CD4-positive, alpha-beta memory T cell (primary cell): ENCODE measurements at regions not wholly inside any gene's neighbourhood (a gene's known extent, or its start where the extent isn't known, plus 50 kb on each side); places are given as distances from the start of the nearest gene placed in this dataset.

Experiments used
- CTCF ChIA-PET: fragments of 350-600 bp; sonication (Branson Sonifier 250); formaldehyde crosslinking; loops from one replicate; lab custom pipeline; 2021; ENCODE audit warnings: inconsistent platforms; ENCODE audit not compliant: partially characterized antibody; lab: Charles Lee
- POLR2A ChIA-PET: fragments of 350-600 bp; sonication (Branson Sonifier 250); formaldehyde crosslinking; loops from one replicate; lab custom pipeline; 2021; ENCODE audit not compliant: partially characterized antibody; lab: Charles Lee
- DNase-seq, 5 donors: peaks; one replicate each; pipeline versions ENCODE4 v3.0.0 to v3.0.0-alpha.2; 2020 to 2022; ENCODE audit warnings: mixed read lengths in 1 of 5
- H3K27ac ChIP-seq: one replicate; pipeline ENCODE4 v1.7.0; 2013; ENCODE audit warnings: low read depth, low read length
- H3K27me3 ChIP-seq: 2 replicates; pipeline ENCODE4 v1.7.0; 2013; ENCODE audit warnings: mild to moderate bottlenecking, low read length, moderate library complexity; ENCODE audit not compliant: insufficient read depth
- H3K36me3 ChIP-seq: 2 replicates; pipeline ENCODE4 v1.7.0; 2013; ENCODE audit warnings: mild to moderate bottlenecking, low read length, moderate library complexity; ENCODE audit not compliant: insufficient read depth
- H3K4me1 ChIP-seq: 2 replicates; pipeline ENCODE4 v1.7.0; 2013; ENCODE audit warnings: mild to moderate bottlenecking, low read length, moderate library complexity; ENCODE audit not compliant: insufficient read depth
- H3K4me3 ChIP-seq, 2 donors: one replicate each; pipeline ENCODE4 v1.7.0; 2013; ENCODE audit warnings: low read length in 2 of 2, mild to moderate bottlenecking in 1 of 2
- H3K9me3 ChIP-seq, 2 donors: one replicate each; pipeline ENCODE4 v1.7.0; 2013; ENCODE audit warnings: low read length in 2 of 2, control low read depth in 1 of 2; ENCODE audit not compliant: control insufficient read depth in 1 of 2
- H3K27ac Mint-ChIP-seq, 7 donors: one replicate each; pipeline ENCODE4 v1.8.0; 2020 to 2021; ENCODE audit warnings: mixed read lengths in 7 of 7, mild to moderate bottlenecking in 6 of 7, inconsistent platforms in 3 of 7, moderate library complexity in 3 of 7
- H3K27me3 Mint-ChIP-seq, 2 donors: one replicate each; pipeline ENCODE4 v1.8.0; 2020 to 2021; ENCODE audit warnings: mixed read lengths in 2 of 2
- H3K36me3 Mint-ChIP-seq, 2 donors: one replicate each; pipeline ENCODE4 v1.8.0; 2020 to 2021; ENCODE audit warnings: mixed read lengths in 2 of 2, inconsistent platforms in 1 of 2, mild to moderate bottlenecking in 1 of 2
- H3K4me1 Mint-ChIP-seq, 4 donors: one replicate each; pipeline ENCODE4 v1.8.0; 2020 to 2021; ENCODE audit warnings: mixed read lengths in 4 of 4, mild to moderate bottlenecking in 1 of 4
- H3K4me3 Mint-ChIP-seq, 8 donors: one replicate each; pipeline ENCODE4 v1.8.0; 2020 to 2021; ENCODE audit warnings: mixed read lengths in 8 of 8, mild to moderate bottlenecking in 7 of 8, moderate library complexity in 6 of 8, inconsistent platforms in 3 of 8
- H3K9me3 Mint-ChIP-seq, 8 donors: one replicate each; pipeline ENCODE4 v1.8.0; 2020 to 2021; ENCODE audit warnings: mixed read lengths in 8 of 8, mild to moderate bottlenecking in 5 of 8, inconsistent platforms in 3 of 8, moderate library complexity in 1 of 8
- intact Hi-C: fragments of 100-400 bp; cut with micrococcal nuclease; formaldehyde crosslinking; loops from one replicate; pipeline ENCODE4 v1.15.1; 2023

- Histone ChIP-seq H3K27ac (no peak overlapping the region), H3K9me3 (no peaks in the 10 kb centered on the region), H3K4me3 (no peak overlapping the region), H3K36me3 (no peaks in the 10 kb centered on the region), H3K4me1 (no peaks in the 10 kb centered on the region), H3K27me3 (no peaks in the 10 kb centered on the region)
- POLR2A ChIA-PET = no interaction called here
- H3K27me3 Mint-ChIP-seq = peaks cover 0 to 4% of the 10 kb centered on the region in 2 donors
- no peaks in the 10 kb centered on the region for H3K4me1 Mint-ChIP-seq
- H3K4me3 Mint-ChIP-seq = no peak overlapping the region
- no peaks in the 10 kb centered on the region for H3K36me3 Mint-ChIP-seq
- intact Hi-C loops = no loop called here
- no peaks in the 10 kb centered on the region for H3K9me3 Mint-ChIP-seq
- DNase-seq = no peak
- CTCF ChIA-PET = no interaction called here
- H3K27ac Mint-ChIP-seq = no peak overlapping the region
Measured at GRCh38 chr2:118535171-118535817, 312.2 kb downstream of the EN1 start.

- peaks cover 0 to 4% of the 10 kb centered on the region in 2 donors for H3K27me3 Mint-ChIP-seq
- no peaks in the 10 kb centered on the region for H3K27me3 ChIP-seq
- ChIA-PET CTCF (no interaction called here), POLR2A (no interaction called here)
- no peak overlapping the region for H3K27ac Mint-ChIP-seq
- H3K4me3 ChIP-seq = no peak overlapping the region
- no peaks in the 10 kb centered on the region for H3K36me3 Mint-ChIP-seq
- no peaks in the 10 kb centered on the region for H3K9me3 ChIP-seq
- peaks cover 0 to 2% (median 0%) of the 10 kb centered on the region in 8 donors for H3K9me3 Mint-ChIP-seq
- no peak overlapping the region for H3K27ac ChIP-seq
- H3K4me1 Mint-ChIP-seq = peaks cover 0 to 4% (median 2%) of the 10 kb centered on the region in 4 donors
- no peaks in the 10 kb centered on the region for H3K36me3 ChIP-seq
- H3K4me3 Mint-ChIP-seq = no peak overlapping the region
- no peaks in the 10 kb centered on the region for H3K4me1 ChIP-seq
- no peak for DNase-seq
- intact Hi-C loops = no loop called here
Measured at GRCh38 chr2:118530976-118531375, 316.5 kb downstream of the EN1 start.

- no peaks in the 10 kb centered on the region for H3K36me3 Mint-ChIP-seq
- H3K4me1 ChIP-seq = no peaks in the 10 kb centered on the region
- H3K27me3 ChIP-seq = no peaks in the 10 kb centered on the region
Measured at GRCh38 chr2:118529908-118530599, 317.4 kb downstream of the EN1 start.

GRCh38 chr2:118527571-118527970, 319.9 kb downstream of the EN1 start:
- H3K27ac Mint-ChIP-seq = no peak overlapping the region
- intact Hi-C loops = no loop called here
- no peak for DNase-seq
- no peak overlapping the region for H3K27ac ChIP-seq
- ChIA-PET POLR2A (no interaction called here), CTCF (no interaction called here)
- H3K36me3 Mint-ChIP-seq = no peaks in the 10 kb centered on the region
- no peaks in the 10 kb centered on the region for H3K27me3 ChIP-seq
- H3K4me1 ChIP-seq = no peaks in the 10 kb centered on the region
- no peak overlapping the region for H3K4me3 ChIP-seq
- peaks cover 0 to 4% of the 10 kb centered on the region in 2 donors for H3K27me3 Mint-ChIP-seq
- no peaks in the 10 kb centered on the region for H3K9me3 ChIP-seq
- H3K36me3 ChIP-seq = no peaks in the 10 kb centered on the region
- H3K4me1 Mint-ChIP-seq = peaks cover 0 to 4% (median 2%) of the 10 kb centered on the region in 4 donors
- H3K9me3 Mint-ChIP-seq = peaks cover 0 to 2% (median 0%) of the 10 kb centered on the region in 8 donors
- no peak overlapping the region for H3K4me3 Mint-ChIP-seq

More at GRCh38 chr2:118529908-118530599, 317.4 kb downstream of the EN1 start:
- H3K4me3 Mint-ChIP-seq = no peak overlapping the region
- ChIA-PET POLR2A (no interaction called here), CTCF (no interaction called here)
- no peak for DNase-seq
- peaks cover 0 to 4% of the 10 kb centered on the region in 2 donors for H3K27me3 Mint-ChIP-seq
- no peak overlapping the region for H3K27ac ChIP-seq
- intact Hi-C loops = no loop called here
- no peaks in the 10 kb centered on the region for H3K9me3 ChIP-seq
- no peaks in the 10 kb centered on the region for H3K36me3 ChIP-seq
- peaks cover 0 to 2% (median 0%) of the 10 kb centered on the region in 8 donors for H3K9me3 Mint-ChIP-seq
- H3K4me1 Mint-ChIP-seq = peaks cover 0 to 4% (median 2%) of the 10 kb centered on the region in 4 donors
- no peak overlapping the region for H3K4me3 ChIP-seq
- H3K27ac Mint-ChIP-seq = no peak overlapping the region

GRCh38 chr2:118525346-118525745, 322.1 kb downstream of the EN1 start:
- Histone ChIP-seq H3K27me3 (no peaks in the 10 kb centered on the region), H3K27ac (no peak overlapping the region), H3K36me3 (no peaks in the 10 kb centered on the region), H3K4me3 (no peak overlapping the region), H3K4me1 (no peaks in the 10 kb centered on the region), H3K9me3 (no peaks in the 10 kb centered on the region)
- intact Hi-C loops = no loop called here
- Mint-ChIP-seq H3K27ac (no peak overlapping the region), H3K4me1 (peaks cover 0 to 4% (median 2%) of the 10 kb centered on the region in 4 donors), H3K9me3 (peaks cover 0 to 16% (median 8%) of the 10 kb centered on the region in 8 donors), H3K27me3 (peaks cover 0 to 2% of the 10 kb centered on the region in 2 donors), H3K36me3 (no peaks in the 10 kb centered on the region), H3K4me3 (no peak overlapping the region)
- no peak for DNase-seq
- ChIA-PET CTCF (no interaction called here), POLR2A (no interaction called here)

GRCh38 chr2:118524911-118525310, 322.5 kb downstream of the EN1 start:
- no peak overlapping the region for H3K27ac ChIP-seq
- H3K4me3 ChIP-seq = no peak overlapping the region
- no peaks in the 10 kb centered on the region for H3K4me1 ChIP-seq
- H3K27me3 ChIP-seq = no peaks in the 10 kb centered on the region
- Mint-ChIP-seq H3K27ac (no peak overlapping the region), H3K9me3 (peaks cover 0 to 21% (median 9%) of the 10 kb centered on the region in 8 donors), H3K36me3 (no peaks in the 10 kb centered on the region), H3K4me1 (peaks cover 0 to 2% (median under 1%) of the 10 kb centered on the region in 4 donors), H3K4me3 (no peak overlapping the region), H3K27me3 (peaks cover 0 to 2% of the 10 kb centered on the region in 2 donors)
- POLR2A ChIA-PET = no interaction called here
- no peak for DNase-seq
- CTCF ChIA-PET = no interaction called here
- no peaks in the 10 kb centered on the region for H3K9me3 ChIP-seq
- no peaks in the 10 kb centered on the region for H3K36me3 ChIP-seq
- intact Hi-C loops = no loop called here

GRCh38 chr2:118523761-118524160, 323.7 kb downstream of the EN1 start:
- CTCF ChIA-PET = no interaction called here
- no peak overlapping the region for H3K4me3 ChIP-seq
- H3K4me1 ChIP-seq = no peaks in the 10 kb centered on the region
- Mint-ChIP-seq H3K4me1 (no peaks in the 10 kb centered on the region), H3K9me3 (peaks cover 0 to 26% (median 11%) of the 10 kb centered on the region in 8 donors), H3K27me3 (peaks cover 0 to 2% of the 10 kb centered on the region in 2 donors), H3K27ac (no peak overlapping the region), H3K36me3 (no peaks in the 10 kb centered on the region), H3K4me3 (no peak overlapping the region)
- H3K9me3 ChIP-seq = no peaks in the 10 kb centered on the region
- no peaks in the 10 kb centered on the region for H3K36me3 ChIP-seq
- no peaks in the 10 kb centered on the region for H3K27me3 ChIP-seq
- POLR2A ChIA-PET = no interaction called here
- no peak overlapping the region for H3K27ac ChIP-seq
- intact Hi-C loops = no loop called here
- DNase-seq = no peak
